ENCODE measurements at regions not wholly inside any gene's neighbourhood (a gene's known extent, or its start where the extent isn't known, plus 50 kb on each side); places are given as distances from the start of the nearest gene placed in this dataset.

GRCh38 chr10:7084280-7085005 lies 326.4 kb downstream of the SFMBT2 start:
- no peaks in the 10 kb centered on the region for H3K9me3 Mint-ChIP-seq (ENCODE audit: unreplicated experiment)
- H3K4me1 Mint-ChIP-seq (ENCODE audit: unreplicated experiment) = peaks cover 25% of the 10 kb centered on the region
- no peak overlapping the region for H3K4me3 Mint-ChIP-seq (ENCODE audit: unreplicated experiment)
- H3K27ac Mint-ChIP-seq (ENCODE audit: unreplicated experiment) = no peak overlapping the region
- DNase-seq (ENCODE audit: low spot score) = no peak
- no peaks in the 10 kb centered on the region for H3K36me3 Mint-ChIP-seq (ENCODE audit: low read depth, unreplicated experiment)
- no peak for TF ChIP-seq CTCF (IDR thresholded peaks at IDR 0.05; ENCODE audit: unreplicated experiment)
- H3K27me3 Mint-ChIP-seq (ENCODE audit: unreplicated experiment) = no peaks in the 10 kb centered on the region

GRCh38 chr10:7082967-7083366 lies 327.9 kb downstream of the SFMBT2 start:
- Mint-ChIP-seq H3K27ac (ENCODE audit: unreplicated experiment) (no peak overlapping the region), H3K4me3 (ENCODE audit: unreplicated experiment) (no peak overlapping the region), H3K27me3 (ENCODE audit: unreplicated experiment) (no peaks in the 10 kb centered on the region), H3K9me3 (ENCODE audit: unreplicated experiment) (no peaks in the 10 kb centered on the region), H3K4me1 (ENCODE audit: unreplicated experiment) (peaks cover 25% of the 10 kb centered on the region), H3K36me3 (ENCODE audit: low read depth, unreplicated experiment) (no peaks in the 10 kb centered on the region)
- no peak for TF ChIP-seq CTCF (IDR thresholded peaks at IDR 0.05; ENCODE audit: unreplicated experiment)
- DNase-seq (ENCODE audit: low spot score) = no peak

- Mint-ChIP-seq H3K4me3 (ENCODE audit: unreplicated experiment) (no peak overlapping the region), H3K9me3 (ENCODE audit: unreplicated experiment) (no peaks in the 10 kb centered on the region), H3K27ac (ENCODE audit: unreplicated experiment) (no peak overlapping the region), H3K27me3 (ENCODE audit: unreplicated experiment) (no peaks in the 10 kb centered on the region), H3K36me3 (ENCODE audit: low read depth, unreplicated experiment) (no peaks in the 10 kb centered on the region), H3K4me1 (ENCODE audit: unreplicated experiment) (peaks cover 37% of the 10 kb centered on the region)
- no peak for TF ChIP-seq CTCF (IDR thresholded peaks at IDR 0.05; ENCODE audit: unreplicated experiment)
- DNase-seq (ENCODE audit: low spot score) = no peak
Observed at GRCh38 chr10:7077880-7078279, 333.0 kb downstream of the SFMBT2 start.

- no peak for TF ChIP-seq CTCF (IDR thresholded peaks at IDR 0.05; ENCODE audit: unreplicated experiment)
- no peak for DNase-seq (ENCODE audit: low spot score)
- Mint-ChIP-seq H3K4me1 (ENCODE audit: unreplicated experiment) (peaks cover 22% of the 10 kb centered on the region), H3K27ac (ENCODE audit: unreplicated experiment) (peak overlapping the region; percentile 57), H3K9me3 (ENCODE audit: unreplicated experiment) (no peaks in the 10 kb centered on the region), H3K27me3 (ENCODE audit: unreplicated experiment) (no peaks in the 10 kb centered on the region), H3K36me3 (ENCODE audit: low read depth, unreplicated experiment) (no peaks in the 10 kb centered on the region), H3K4me3 (ENCODE audit: unreplicated experiment) (no peak overlapping the region)
Observed at GRCh38 chr10:7075851-7076250, 335.0 kb downstream of the SFMBT2 start.

GRCh38 chr10:7075110-7075509 lies 335.7 kb downstream of the SFMBT2 start:
- no peak overlapping the region for H3K4me3 Mint-ChIP-seq (ENCODE audit: unreplicated experiment)
- no peak for TF ChIP-seq CTCF (IDR thresholded peaks at IDR 0.05; ENCODE audit: unreplicated experiment)
- peaks cover 22% of the 10 kb centered on the region for H3K4me1 Mint-ChIP-seq (ENCODE audit: unreplicated experiment)
- no peak overlapping the region for H3K27ac Mint-ChIP-seq (ENCODE audit: unreplicated experiment)
- no peaks in the 10 kb centered on the region for H3K27me3 Mint-ChIP-seq (ENCODE audit: unreplicated experiment)
- H3K36me3 Mint-ChIP-seq (ENCODE audit: low read depth, unreplicated experiment) = no peaks in the 10 kb centered on the region
- H3K9me3 Mint-ChIP-seq (ENCODE audit: unreplicated experiment) = no peaks in the 10 kb centered on the region
- no peak for DNase-seq (ENCODE audit: low spot score)
